ENCODE measurements at regions not wholly inside any gene's neighbourhood (a gene's known extent, or its start where the extent isn't known, plus 50 kb on each side); places are given as distances from the start of the nearest gene placed in this dataset.

GRCh38 chr12:3336606-3337311, 154.2 kb upstream of the PRMT8 start:
- TF ChIP-seq ZFP3 (CRISPR knock-in tag; IDR thresholded peaks at IDR 0.05) (no peak), ZNF8 (CRISPR knock-in tag; IDR thresholded peaks at IDR 0.05) (no peak), TSHZ2 (CRISPR knock-in tag; IDR thresholded peaks at IDR 0.05) (no peak), ZFP30 (CRISPR knock-in tag; IDR thresholded peaks at IDR 0.05) (no peak), PPARA (CRISPR knock-in tag; IDR thresholded peaks at IDR 0.05; ENCODE audit: borderline replicate concordance) (no peak), RARB (CRISPR knock-in tag; IDR thresholded peaks at IDR 0.05) (no peak), GLIS3 (CRISPR knock-in tag; IDR thresholded peaks at IDR 0.05) (no peak), CSDC2 (CRISPR knock-in tag; IDR thresholded peaks at IDR 0.05) (no peak), ZNF565 (CRISPR knock-in tag; conservative IDR thresholded peaks at IDR 0.05; ENCODE audit: low read depth) (no peak), ISL1 (CRISPR knock-in tag; IDR thresholded peaks at IDR 0.05) (no peak)
- ATAC-seq = no peak

- ATAC-seq = no peak
- no peak for TF ChIP-seq POU6F1 (CRISPR knock-in tag; IDR thresholded peaks at IDR 0.05; ENCODE audit: borderline replicate concordance, low read depth)
- no peak for TF ChIP-seq BACH2 (CRISPR knock-in tag; IDR thresholded peaks at IDR 0.05; ENCODE audit: borderline replicate concordance)
- TF ChIP-seq ZNF70 (CRISPR knock-in tag; IDR thresholded peaks at IDR 0.05) = no peak
- TF ChIP-seq ZNF8 (CRISPR knock-in tag; IDR thresholded peaks at IDR 0.05) = no peak
- TF ChIP-seq OSR1 (CRISPR knock-in tag; IDR thresholded peaks at IDR 0.05) = no peak
- no peak for TF ChIP-seq TCF4 (CRISPR knock-in tag; IDR thresholded peaks at IDR 0.05; ENCODE audit: borderline replicate concordance)
- TF ChIP-seq CREB5 (CRISPR knock-in tag; IDR thresholded peaks at IDR 0.05; ENCODE audit: low read depth) = no peak
- no peak for TF ChIP-seq SNAI2 (CRISPR knock-in tag; IDR thresholded peaks at IDR 0.05)
- TF ChIP-seq CSRNP3 (CRISPR knock-in tag; IDR thresholded peaks at IDR 0.05) = no peak
- no peak for TF ChIP-seq ZFP30 (CRISPR knock-in tag; IDR thresholded peaks at IDR 0.05)
- TF ChIP-seq CSDC2 (CRISPR knock-in tag; IDR thresholded peaks at IDR 0.05) = no peak
- no peak for TF ChIP-seq ARNTL (CRISPR knock-in tag; IDR thresholded peaks at IDR 0.05; ENCODE audit: borderline replicate concordance, low read depth)
- no peak for TF ChIP-seq ISL1 (CRISPR knock-in tag; IDR thresholded peaks at IDR 0.05)
- no peak for TF ChIP-seq PPARA (CRISPR knock-in tag; IDR thresholded peaks at IDR 0.05; ENCODE audit: borderline replicate concordance)
- TF ChIP-seq PATZ1 (CRISPR knock-in tag; IDR thresholded peaks at IDR 0.05; ENCODE audit: borderline replicate concordance) = no peak
- no peak for TF ChIP-seq ZC3H10 (CRISPR knock-in tag; IDR thresholded peaks at IDR 0.05)
Observed at GRCh38 chr12:3337944-3338343, 153.1 kb upstream of the PRMT8 start.

- ATAC-seq = no peak
- TF ChIP-seq TOX (CRISPR knock-in tag; IDR thresholded peaks at IDR 0.05; ENCODE audit: borderline replicate concordance) (no peak), ZFP3 (CRISPR knock-in tag; IDR thresholded peaks at IDR 0.05) (no peak), POU6F1 (CRISPR knock-in tag; IDR thresholded peaks at IDR 0.05; ENCODE audit: borderline replicate concordance, low read depth) (no peak), ESRRG (CRISPR knock-in tag; IDR thresholded peaks at IDR 0.05) (no peak), CSRNP3 (CRISPR knock-in tag; IDR thresholded peaks at IDR 0.05) (no peak), PPARA (CRISPR knock-in tag; IDR thresholded peaks at IDR 0.05; ENCODE audit: borderline replicate concordance) (no peak), ZNF70 (CRISPR knock-in tag; IDR thresholded peaks at IDR 0.05) (no peak), OSR1 (CRISPR knock-in tag; IDR thresholded peaks at IDR 0.05) (no peak), TCF4 (CRISPR knock-in tag; IDR thresholded peaks at IDR 0.05; ENCODE audit: borderline replicate concordance) (no peak), SNAI2 (CRISPR knock-in tag; IDR thresholded peaks at IDR 0.05) (no peak), GLIS3 (CRISPR knock-in tag; IDR thresholded peaks at IDR 0.05) (no peak), ZC3H10 (CRISPR knock-in tag; IDR thresholded peaks at IDR 0.05) (no peak)
Observed at GRCh38 chr12:3339221-3339620, 151.8 kb upstream of the PRMT8 start.

All from SK-N-SH treated with all-trans-retinoic acid at 6 μM for 48 hours (cell line).